ENCODE measurements at regions not wholly inside any gene's neighbourhood (a gene's known extent, or its start where the extent isn't known, plus 50 kb on each side); places are given as distances from the start of the nearest gene placed in this dataset.

DNA sequence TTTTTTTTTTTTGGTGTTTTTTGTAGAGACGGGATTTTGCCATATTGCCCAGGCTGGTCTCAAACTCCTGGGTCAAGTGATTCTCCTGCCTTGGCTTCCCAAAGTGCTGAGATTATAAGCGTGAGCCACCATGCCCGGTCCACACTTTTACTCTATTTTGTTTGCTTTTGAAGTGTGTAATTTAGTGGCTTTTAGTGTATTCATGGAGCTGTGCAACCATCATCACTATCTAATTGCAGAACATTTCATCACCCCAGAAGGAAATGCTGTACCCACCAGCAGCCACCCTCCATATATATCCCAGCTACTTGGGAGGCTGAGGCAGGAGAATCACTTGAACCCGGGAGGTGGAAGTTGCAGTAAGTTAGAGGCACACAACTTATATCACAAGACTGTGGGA is 136.9 kb upstream of the ERRFI1 start:
- Histone ChIP-seq H3K36me3 (ENCODE audit: control insufficient read depth in 4 of 4, insufficient read depth in 4 of 4, low read length in 3 of 4) (no peaks in the 10 kb centered on the region), H3K9me3 (ENCODE audit: control extremely low read depth in 1 of 5, control insufficient read depth in 4 of 5, insufficient read depth in 2 of 5, low read depth in 1 of 5, low read length in 4 of 5) (no peaks in the 10 kb centered on the region), H3K4me1 (ENCODE audit: control extremely low read depth in 1 of 4, control insufficient read depth in 4 of 4, insufficient read depth in 4 of 4, low read length in 3 of 4) (no peaks in the 10 kb centered on the region), H3K27ac (ENCODE audit: insufficient read depth in 1 of 2, low read depth in 1 of 2, low read length in 2 of 2, poor library complexity in 1 of 2, severe bottlenecking in 2 of 2) (no peak overlapping the region), H3K4me3 (ENCODE audit: control insufficient read depth in 1 of 7, extremely low read depth in 1 of 7, insufficient read depth in 4 of 7, low read depth in 2 of 7, low read length in 6 of 7) (no peak overlapping the region), H3K27me3 (replicated peaks in 2 of 5; ENCODE audit: control insufficient read depth in 4 of 5, insufficient read depth in 5 of 5, low read length in 4 of 5) (peaks cover 0 to 3% (median 0%) of the 10 kb centered on the region in 5 experiments)
- ChIA-PET CTCF (no interaction called here), POLR2A (no interaction called here)
- 100% methylated on average over 1 of the region's 4 CpGs for WGBS (ENCODE audit: insufficient coverage)
- DNase-seq: no peak

DNA sequence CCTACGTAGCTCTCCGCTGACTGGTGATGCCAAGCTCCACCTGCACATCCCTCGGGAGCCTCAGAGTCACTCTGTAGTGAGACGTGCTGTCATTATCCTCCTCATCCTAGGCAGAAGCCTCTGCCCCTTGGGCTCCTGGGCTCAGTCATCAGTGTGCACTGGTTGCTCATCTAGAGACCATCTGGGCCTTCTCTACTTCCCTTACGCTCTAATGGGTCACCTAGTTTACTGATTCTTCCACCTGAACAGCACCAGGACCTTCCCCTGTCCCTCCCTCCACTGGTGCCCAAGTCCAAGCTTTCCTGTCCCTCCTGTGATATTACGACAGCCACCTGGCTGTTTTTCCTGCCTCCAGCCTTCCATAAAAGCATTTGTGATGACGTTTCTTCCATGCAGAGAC is 136.1 kb upstream of the ERRFI1 start:
- 98% methylated on average over 6 of the region's 7 CpGs for WGBS (ENCODE audit: insufficient coverage)
- Histone ChIP-seq H3K4me1 (ENCODE audit: control extremely low read depth in 1 of 4, control insufficient read depth in 4 of 4, insufficient read depth in 4 of 4, low read length in 3 of 4) (no peaks in the 10 kb centered on the region), H3K4me3 (ENCODE audit: control insufficient read depth in 1 of 7, extremely low read depth in 1 of 7, insufficient read depth in 4 of 7, low read depth in 2 of 7, low read length in 6 of 7) (no peak overlapping the region), H3K36me3 (ENCODE audit: control insufficient read depth in 4 of 4, insufficient read depth in 4 of 4, low read length in 3 of 4) (no peaks in the 10 kb centered on the region), H3K27ac (ENCODE audit: insufficient read depth in 1 of 2, low read depth in 1 of 2, low read length in 2 of 2, poor library complexity in 1 of 2, severe bottlenecking in 2 of 2) (no peak overlapping the region), H3K27me3 (replicated peaks in 2 of 5; ENCODE audit: control insufficient read depth in 4 of 5, insufficient read depth in 5 of 5, low read length in 4 of 5) (peaks cover 0 to 5% (median 3%) of the 10 kb centered on the region in 5 experiments), H3K9me3 (ENCODE audit: control extremely low read depth in 1 of 5, control insufficient read depth in 4 of 5, insufficient read depth in 2 of 5, low read depth in 1 of 5, low read length in 4 of 5) (no peaks in the 10 kb centered on the region)
- ChIA-PET POLR2A (no interaction called here), CTCF (no interaction called here)
- DNase-seq: no peak

DNA sequence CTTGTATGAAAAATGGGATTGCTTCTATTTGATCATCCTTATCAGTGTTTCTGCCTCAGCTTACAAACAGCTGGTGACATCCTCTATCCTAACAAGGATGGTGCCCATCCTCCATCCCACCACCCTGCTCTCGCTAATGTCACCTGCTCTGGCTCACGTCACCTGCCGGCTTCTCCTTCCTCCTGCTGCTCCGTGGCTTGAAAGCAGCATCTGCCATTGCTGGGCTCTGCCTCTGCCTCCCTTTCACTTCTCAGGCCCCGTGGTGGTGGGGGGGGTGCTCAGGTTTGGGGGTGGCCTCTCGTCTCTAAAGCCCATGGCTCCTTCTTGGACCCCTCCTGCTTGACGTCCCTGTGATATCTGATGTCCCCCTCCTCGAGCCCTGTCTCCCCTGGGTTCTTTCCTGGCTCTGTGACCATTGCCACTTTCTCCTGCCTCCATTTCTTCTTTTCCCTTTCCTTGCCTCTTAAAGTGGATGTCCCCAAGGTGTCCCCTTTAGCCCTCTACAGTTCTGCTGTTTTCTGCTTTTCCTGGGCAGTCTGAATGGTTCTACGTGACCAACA is 135.5 kb upstream of the ERRFI1 start:
- ChIA-PET CTCF (no interaction called here), POLR2A (no interaction called here)
- no peak overlapping the region for H3K27ac ChIP-seq (ENCODE audit: insufficient read depth in 1 of 2, low read depth in 1 of 2, low read length in 2 of 2, poor library complexity in 1 of 2, severe bottlenecking in 2 of 2)
- no peak for DNase-seq
- H3K36me3 ChIP-seq (ENCODE audit: control insufficient read depth in 4 of 4, insufficient read depth in 4 of 4, low read length in 3 of 4): no peaks in the 10 kb centered on the region
- no peaks in the 10 kb centered on the region for H3K9me3 ChIP-seq (ENCODE audit: control extremely low read depth in 1 of 5, control insufficient read depth in 4 of 5, insufficient read depth in 2 of 5, low read depth in 1 of 5, low read length in 4 of 5)
- H3K27me3 ChIP-seq (replicated peaks in 2 of 5; ENCODE audit: control insufficient read depth in 4 of 5, insufficient read depth in 5 of 5, low read length in 4 of 5): peaks cover 0 to 10% (median 4%) of the 10 kb centered on the region in 5 experiments
- no peaks in the 10 kb centered on the region for H3K4me1 ChIP-seq (ENCODE audit: control extremely low read depth in 1 of 4, control insufficient read depth in 4 of 4, insufficient read depth in 4 of 4, low read length in 3 of 4)
- WGBS (ENCODE audit: insufficient coverage): 91% methylated on average over 7 of the region's 9 CpGs
- H3K4me3 ChIP-seq (ENCODE audit: control insufficient read depth in 1 of 7, extremely low read depth in 1 of 7, insufficient read depth in 4 of 7, low read depth in 2 of 7, low read length in 6 of 7): no peak overlapping the region

- H3K4me3 ChIP-seq (ENCODE audit: control insufficient read depth in 1 of 7, extremely low read depth in 1 of 7, insufficient read depth in 4 of 7, low read depth in 2 of 7, low read length in 6 of 7): no peak overlapping the region
- H3K36me3 ChIP-seq (ENCODE audit: control insufficient read depth in 4 of 4, insufficient read depth in 4 of 4, low read length in 3 of 4): no peaks in the 10 kb centered on the region
- no peaks in the 10 kb centered on the region for H3K4me1 ChIP-seq (ENCODE audit: control extremely low read depth in 1 of 4, control insufficient read depth in 4 of 4, insufficient read depth in 4 of 4, low read length in 3 of 4)
- ChIA-PET CTCF (no interaction called here), POLR2A (no interaction called here)
- no peak overlapping the region for H3K27ac ChIP-seq (ENCODE audit: insufficient read depth in 1 of 2, low read depth in 1 of 2, low read length in 2 of 2, poor library complexity in 1 of 2, severe bottlenecking in 2 of 2)
- H3K27me3 ChIP-seq (replicated peaks in 2 of 5; ENCODE audit: control insufficient read depth in 4 of 5, insufficient read depth in 5 of 5, low read length in 4 of 5): peaks cover 5 to 29% (median 13%) of the 10 kb centered on the region in 5 experiments
- WGBS (ENCODE audit: insufficient coverage): 93% methylated on average over 3 of the region's 8 CpGs
- H3K9me3 ChIP-seq (ENCODE audit: control extremely low read depth in 1 of 5, control insufficient read depth in 4 of 5, insufficient read depth in 2 of 5, low read depth in 1 of 5, low read length in 4 of 5): no peaks in the 10 kb centered on the region
- no peak for DNase-seq
Observed at GRCh38 chr1:8159470-8160024, 133.4 kb upstream of the ERRFI1 start.

- POLR2A ChIA-PET: no interaction called here
- CTCF ChIA-PET: no interaction called here
- H3K4me1 ChIP-seq (ENCODE audit: control extremely low read depth in 1 of 4, control insufficient read depth in 4 of 4, insufficient read depth in 4 of 4, low read length in 3 of 4): no peaks in the 10 kb centered on the region
Observed at GRCh38 chr1:8158995-8159394, 132.9 kb upstream of the ERRFI1 start.

GRCh38 chr1:8157765-8158164 is 131.7 kb upstream of the ERRFI1 start:
- H3K27me3 ChIP-seq (replicated peaks in 2 of 5; ENCODE audit: control insufficient read depth in 4 of 5, insufficient read depth in 5 of 5, low read length in 4 of 5): peaks cover 5 to 45% (median 15%) of the 10 kb centered on the region in 5 experiments
- H3K4me1 ChIP-seq (ENCODE audit: control extremely low read depth in 1 of 4, control insufficient read depth in 4 of 4, insufficient read depth in 4 of 4, low read length in 3 of 4): no peaks in the 10 kb centered on the region
- H3K9me3 ChIP-seq (ENCODE audit: control extremely low read depth in 1 of 5, control insufficient read depth in 4 of 5, insufficient read depth in 2 of 5, low read depth in 1 of 5, low read length in 4 of 5): peaks cover 0 to 3% (median 0%) of the 10 kb centered on the region in 5 experiments
- no peak for DNase-seq
- no peak overlapping the region for H3K27ac ChIP-seq (ENCODE audit: insufficient read depth in 1 of 2, low read depth in 1 of 2, low read length in 2 of 2, poor library complexity in 1 of 2, severe bottlenecking in 2 of 2)
- H3K4me3 ChIP-seq (ENCODE audit: control insufficient read depth in 1 of 7, extremely low read depth in 1 of 7, insufficient read depth in 4 of 7, low read depth in 2 of 7, low read length in 6 of 7): no peak overlapping the region
- 95% methylated on average over 2 of the region's 2 CpGs for WGBS (ENCODE audit: insufficient coverage)
- H3K36me3 ChIP-seq (ENCODE audit: control insufficient read depth in 4 of 4, insufficient read depth in 4 of 4, low read length in 3 of 4): no peaks in the 10 kb centered on the region
- ChIA-PET CTCF (no interaction called here), POLR2A (no interaction called here)

More at GRCh38 chr1:8158995-8159394, 132.9 kb upstream of the ERRFI1 start:
- no peak overlapping the region for H3K4me3 ChIP-seq (ENCODE audit: control insufficient read depth in 1 of 7, extremely low read depth in 1 of 7, insufficient read depth in 4 of 7, low read depth in 2 of 7, low read length in 6 of 7)
- WGBS (ENCODE audit: insufficient coverage): 93% methylated on average over 2 of the region's 4 CpGs
- no peak for DNase-seq
- H3K36me3 ChIP-seq (ENCODE audit: control insufficient read depth in 4 of 4, insufficient read depth in 4 of 4, low read length in 3 of 4): no peaks in the 10 kb centered on the region
- H3K9me3 ChIP-seq (ENCODE audit: control extremely low read depth in 1 of 5, control insufficient read depth in 4 of 5, insufficient read depth in 2 of 5, low read depth in 1 of 5, low read length in 4 of 5): peaks cover 0 to under 1% (median 0%) of the 10 kb centered on the region in 5 experiments
- no peak overlapping the region for H3K27ac ChIP-seq (ENCODE audit: insufficient read depth in 1 of 2, low read depth in 1 of 2, low read length in 2 of 2, poor library complexity in 1 of 2, severe bottlenecking in 2 of 2)
- peaks cover 5 to 34% (median 15%) of the 10 kb centered on the region in 5 experiments for H3K27me3 ChIP-seq (replicated peaks in 2 of 5; ENCODE audit: control insufficient read depth in 4 of 5, insufficient read depth in 5 of 5, low read length in 4 of 5)

DNA sequence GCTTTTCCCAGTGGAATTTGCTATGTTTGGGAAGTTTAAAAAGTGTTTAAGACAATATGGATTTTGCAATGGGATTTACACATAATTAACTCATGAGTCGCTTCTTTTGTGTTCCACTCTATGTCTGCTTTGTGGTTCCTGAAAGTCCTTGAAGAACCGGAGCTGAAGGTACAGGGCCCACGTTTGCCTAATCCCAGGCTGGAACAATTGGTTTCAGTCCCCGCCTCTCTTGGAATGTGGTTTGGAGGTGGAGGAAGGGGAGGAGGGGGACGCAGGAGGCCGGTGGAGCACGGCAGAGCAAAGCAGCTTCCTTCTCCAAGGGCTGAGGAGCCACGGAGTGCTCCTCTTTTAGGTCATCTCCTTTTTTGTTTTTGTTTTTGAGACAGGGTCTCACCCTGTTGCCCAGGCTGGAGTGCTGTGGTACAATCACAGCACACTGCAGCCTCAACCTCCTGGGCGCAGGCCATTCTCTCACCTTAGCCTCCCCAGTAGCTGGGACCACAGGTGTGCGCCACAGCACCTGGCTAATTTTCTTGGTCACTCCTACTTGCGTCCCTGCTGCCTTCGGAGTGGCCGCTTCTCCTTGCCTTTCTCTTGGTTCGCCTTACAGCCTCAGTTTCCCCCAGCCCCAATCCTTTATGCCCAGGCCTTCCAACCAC is 129.5 kb upstream of the ERRFI1 start:
- no peak overlapping the region for H3K27ac ChIP-seq (ENCODE audit: insufficient read depth in 1 of 2, low read depth in 1 of 2, low read length in 2 of 2, poor library complexity in 1 of 2, severe bottlenecking in 2 of 2)
- no peaks in the 10 kb centered on the region for H3K36me3 ChIP-seq (ENCODE audit: control insufficient read depth in 4 of 4, insufficient read depth in 4 of 4, low read length in 3 of 4)
- ChIA-PET CTCF (no interaction called here), POLR2A (no interaction called here)
- H3K4me3 ChIP-seq (ENCODE audit: control insufficient read depth in 1 of 7, extremely low read depth in 1 of 7, insufficient read depth in 4 of 7, low read depth in 2 of 7, low read length in 6 of 7): no peak overlapping the region
- H3K4me1 ChIP-seq (ENCODE audit: control extremely low read depth in 1 of 4, control insufficient read depth in 4 of 4, insufficient read depth in 4 of 4, low read length in 3 of 4): no peaks in the 10 kb centered on the region
- peaks cover 5 to 49% (median 15%) of the 10 kb centered on the region in 5 experiments for H3K27me3 ChIP-seq (replicated peaks in 2 of 5; ENCODE audit: control insufficient read depth in 4 of 5, insufficient read depth in 5 of 5, low read length in 4 of 5)
- DNase-seq: no peak
- peaks cover 0 to 3% (median 0%) of the 10 kb centered on the region in 5 experiments for H3K9me3 ChIP-seq (ENCODE audit: control extremely low read depth in 1 of 5, control insufficient read depth in 4 of 5, insufficient read depth in 2 of 5, low read depth in 1 of 5, low read length in 4 of 5)
- 63% methylated on average over 13 of the region's 14 CpGs for WGBS (ENCODE audit: insufficient coverage)

Measured in common myeloid progenitor, CD34-positive (primary cell).